ENCODE measurements at regions not wholly inside any gene's neighbourhood (a gene's known extent, or its start where the extent isn't known, plus 50 kb on each side); places are given as distances from the start of the nearest gene placed in this dataset.

DNA sequence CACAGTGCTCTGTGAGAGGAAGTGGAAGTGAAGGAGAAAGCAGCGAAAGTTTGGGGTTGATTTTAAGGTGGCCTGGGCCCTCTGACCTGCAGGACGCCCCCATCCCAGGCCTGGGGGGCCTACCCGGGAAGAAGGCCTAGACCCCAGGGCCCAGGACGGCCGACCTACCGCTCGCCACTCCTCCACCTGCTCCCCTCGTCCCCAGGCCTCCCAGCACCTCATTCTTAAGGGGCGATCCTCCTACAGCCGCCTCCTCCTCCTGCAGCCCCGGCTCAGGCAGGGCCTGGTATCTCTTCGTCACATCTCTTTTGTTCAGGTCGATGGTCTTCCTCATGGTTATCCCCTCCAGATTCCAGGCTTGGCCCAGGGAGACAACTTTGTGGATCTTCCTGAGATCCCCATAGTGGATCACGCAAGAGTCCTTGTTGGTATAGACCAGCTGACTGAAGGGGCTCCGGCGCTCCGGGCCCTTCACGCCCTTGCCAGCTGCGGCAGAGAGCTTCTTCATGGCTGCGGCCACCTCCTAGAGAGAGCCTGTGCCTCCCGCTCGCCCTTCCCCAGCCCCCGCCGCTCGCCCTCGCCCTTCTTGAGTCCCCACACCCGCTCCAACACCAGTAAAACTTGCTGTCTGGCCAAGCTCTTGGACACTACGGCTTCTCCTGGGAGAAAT lies 117.5 kb downstream of the OR13A1 start:
- no peaks in the 10 kb centered on the region for H3K9me3 Mint-ChIP-seq

DNA sequence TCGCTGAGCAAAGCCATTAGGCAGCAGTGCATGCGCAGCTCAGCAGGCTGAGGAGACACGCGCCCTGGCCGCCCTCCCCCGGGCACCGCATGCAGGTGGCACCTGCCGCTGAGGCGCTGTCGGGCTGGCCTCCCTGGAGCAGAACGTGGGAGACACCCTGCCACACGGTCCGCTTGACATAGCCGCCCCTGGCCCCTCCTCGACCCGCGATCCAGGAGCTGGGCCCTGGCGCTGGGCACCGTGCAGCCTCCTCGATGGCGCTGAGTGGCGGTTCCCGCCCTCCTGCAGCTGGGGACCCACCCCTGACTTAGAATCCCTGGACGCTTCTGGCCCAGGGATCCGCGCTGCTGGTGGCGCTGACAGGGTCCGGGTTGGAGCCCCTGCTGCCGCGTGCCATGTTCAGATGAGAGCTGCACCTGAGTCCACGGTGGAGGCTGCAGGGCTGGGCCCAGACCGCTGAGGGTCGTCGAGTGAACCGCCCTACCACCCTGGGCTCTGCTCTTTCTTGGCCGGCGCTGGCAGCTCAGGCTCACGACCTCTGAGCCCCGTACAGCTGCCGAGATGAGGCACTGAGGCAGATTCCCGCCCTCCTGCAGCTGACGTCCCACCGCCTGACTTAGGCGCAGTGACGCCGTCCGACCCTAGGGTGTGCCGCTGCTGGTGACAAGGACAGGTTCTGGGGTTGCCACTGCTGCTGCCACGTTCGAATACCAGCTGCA lies 116.8 kb downstream of the OR13A1 start:
- H3K4me2 ChIP-seq = no peak overlapping the region
- ATAC-seq = peak; percentile 70
- no peaks in the 10 kb centered on the region for H3K9me2 ChIP-seq (ENCODE audit: insufficient read depth)
- Mint-ChIP-seq H3K9me3 (no peaks in the 10 kb centered on the region), H3K4me3 (no peak overlapping the region), H3K4me1 (no peaks in the 10 kb centered on the region; the same call in 2 of the 3 replicates), H3K27me3 (ENCODE audit: insufficient read depth, low read depth, poor library complexity) (no peaks in the 10 kb centered on the region), H3K27ac (no peak overlapping the region), H3K36me3 (ENCODE audit: low read depth) (no peaks in the 10 kb centered on the region)
- no peaks in the 10 kb centered on the region for H3K36me3 ChIP-seq (ENCODE audit: insufficient read depth)
- DNase-seq (ENCODE audit: low spot score) = peak; percentile 10
- H3K4me3 ChIP-seq = no peak overlapping the region
- H2AFZ ChIP-seq = peak overlapping the region; percentile 78
- H3K27me3 ChIP-seq (ENCODE audit: insufficient read depth) = no peaks in the 10 kb centered on the region
- no peak overlapping the region for H3K27ac ChIP-seq (ENCODE audit: low read depth)
- no peaks in the 10 kb centered on the region for H3K79me2 ChIP-seq (replicated peaks; ENCODE audit: insufficient read depth)
- no peaks in the 10 kb centered on the region for H3F3A ChIP-seq (replicated peaks; ENCODE audit: low read depth)
- H3K4me1 ChIP-seq (ENCODE audit: insufficient read depth) = no peaks in the 10 kb centered on the region
- no peaks in the 10 kb centered on the region for H4K20me1 ChIP-seq (replicated peaks; ENCODE audit: insufficient read depth)
- TF ChIP-seq STAT1 (IDR thresholded peaks at IDR 0.05; ENCODE audit: unreplicated experiment) = no peak
- TF ChIP-seq, protein P1, sequence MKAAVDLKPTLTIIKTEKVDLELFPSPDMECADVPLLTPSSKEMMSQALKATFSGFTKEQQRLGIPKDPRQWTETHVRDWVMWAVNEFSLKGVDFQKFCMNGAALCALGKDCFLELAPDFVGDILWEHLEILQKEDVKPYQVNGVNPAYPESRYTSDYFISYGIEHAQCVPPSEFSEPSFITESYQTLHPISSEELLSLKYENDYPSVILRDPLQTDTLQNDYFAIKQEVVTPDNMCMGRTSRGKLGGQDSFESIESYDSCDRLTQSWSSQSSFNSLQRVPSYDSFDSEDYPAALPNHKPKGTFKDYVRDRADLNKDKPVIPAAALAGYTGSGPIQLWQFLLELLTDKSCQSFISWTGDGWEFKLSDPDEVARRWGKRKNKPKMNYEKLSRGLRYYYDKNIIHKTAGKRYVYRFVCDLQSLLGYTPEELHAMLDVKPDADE (IDR thresholded peaks at IDR 0.05) = no peak
- TF ChIP-seq, protein P2, sequence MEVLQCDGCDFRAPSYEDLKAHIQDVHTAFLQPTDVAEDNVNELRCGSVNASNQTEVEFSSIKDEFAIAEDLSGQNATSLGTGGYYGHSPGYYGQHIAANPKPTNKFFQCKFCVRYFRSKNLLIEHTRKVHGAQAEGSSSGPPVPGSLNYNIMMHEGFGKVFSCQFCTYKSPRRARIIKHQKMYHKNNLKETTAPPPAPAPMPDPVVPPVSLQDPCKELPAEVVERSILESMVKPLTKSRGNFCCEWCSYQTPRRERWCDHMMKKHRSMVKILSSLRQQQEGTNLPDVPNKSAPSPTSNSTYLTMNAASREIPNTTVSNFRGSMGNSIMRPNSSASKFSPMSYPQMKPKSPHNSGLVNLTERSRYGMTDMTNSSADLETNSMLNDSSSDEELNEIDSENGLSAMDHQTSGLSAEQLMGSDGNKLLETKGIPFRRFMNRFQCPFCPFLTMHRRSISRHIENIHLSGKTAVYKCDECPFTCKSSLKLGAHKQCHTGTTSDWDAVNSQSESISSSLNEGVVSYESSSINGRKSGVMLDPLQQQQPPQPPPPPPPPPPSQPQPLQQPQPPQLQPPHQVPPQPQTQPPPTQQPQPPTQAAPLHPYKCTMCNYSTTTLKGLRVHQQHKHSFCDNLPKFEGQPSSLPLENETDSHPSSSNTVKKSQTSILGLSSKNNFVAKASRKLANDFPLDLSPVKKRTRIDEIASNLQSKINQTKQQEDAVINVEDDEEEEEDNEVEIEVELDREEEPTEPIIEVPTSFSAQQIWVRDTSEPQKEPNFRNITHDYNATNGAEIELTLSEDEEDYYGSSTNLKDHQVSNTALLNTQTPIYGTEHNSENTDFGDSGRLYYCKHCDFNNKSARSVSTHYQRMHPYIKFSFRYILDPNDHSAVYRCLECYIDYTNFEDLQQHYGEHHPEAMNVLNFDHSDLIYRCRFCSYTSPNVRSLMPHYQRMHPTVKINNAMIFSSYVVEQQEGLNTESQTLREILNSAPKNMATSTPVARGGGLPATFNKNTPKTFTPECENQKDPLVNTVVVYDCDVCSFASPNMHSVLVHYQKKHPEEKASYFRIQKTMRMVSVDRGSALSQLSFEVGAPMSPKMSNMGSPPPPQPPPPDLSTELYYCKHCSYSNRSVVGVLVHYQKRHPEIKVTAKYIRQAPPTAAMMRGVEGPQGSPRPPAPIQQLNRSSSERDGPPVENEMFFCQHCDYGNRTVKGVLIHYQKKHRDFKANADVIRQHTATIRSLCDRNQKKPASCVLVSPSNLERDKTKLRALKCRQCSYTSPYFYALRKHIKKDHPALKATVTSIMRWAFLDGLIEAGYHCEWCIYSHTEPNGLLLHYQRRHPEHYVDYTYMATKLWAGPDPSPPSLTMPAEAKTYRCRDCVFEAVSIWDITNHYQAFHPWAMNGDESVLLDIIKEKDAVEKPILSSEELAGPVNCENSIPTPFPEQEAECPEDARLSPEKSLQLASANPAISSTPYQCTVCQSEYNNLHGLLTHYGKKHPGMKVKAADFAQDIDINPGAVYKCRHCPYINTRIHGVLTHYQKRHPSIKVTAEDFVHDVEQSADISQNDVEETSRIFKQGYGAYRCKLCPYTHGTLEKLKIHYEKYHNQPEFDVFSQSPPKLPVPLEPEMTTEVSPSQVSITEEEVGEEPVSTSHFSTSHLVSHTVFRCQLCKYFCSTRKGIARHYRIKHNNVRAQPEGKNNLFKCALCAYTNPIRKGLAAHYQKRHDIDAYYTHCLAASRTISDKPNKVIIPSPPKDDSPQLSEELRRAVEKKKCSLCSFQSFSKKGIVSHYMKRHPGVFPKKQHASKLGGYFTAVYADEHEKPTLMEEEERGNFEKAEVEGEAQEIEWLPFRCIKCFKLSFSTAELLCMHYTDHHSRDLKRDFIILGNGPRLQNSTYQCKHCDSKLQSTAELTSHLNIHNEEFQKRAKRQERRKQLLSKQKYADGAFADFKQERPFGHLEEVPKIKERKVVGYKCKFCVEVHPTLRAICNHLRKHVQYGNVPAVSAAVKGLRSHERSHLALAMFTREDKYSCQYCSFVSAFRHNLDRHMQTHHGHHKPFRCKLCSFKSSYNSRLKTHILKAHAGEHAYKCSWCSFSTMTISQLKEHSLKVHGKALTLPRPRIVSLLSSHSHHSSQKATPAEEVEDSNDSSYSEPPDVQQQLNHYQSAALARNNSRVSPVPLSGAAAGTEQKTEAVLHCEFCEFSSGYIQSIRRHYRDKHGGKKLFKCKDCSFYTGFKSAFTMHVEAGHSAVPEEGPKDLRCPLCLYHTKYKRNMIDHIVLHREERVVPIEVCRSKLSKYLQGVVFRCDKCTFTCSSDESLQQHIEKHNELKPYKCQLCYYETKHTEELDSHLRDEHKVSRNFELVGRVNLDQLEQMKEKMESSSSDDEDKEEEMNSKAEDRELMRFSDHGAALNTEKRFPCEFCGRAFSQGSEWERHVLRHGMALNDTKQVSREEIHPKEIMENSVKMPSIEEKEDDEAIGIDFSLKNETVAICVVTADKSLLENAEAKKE (CRISPR knock-in tag; IDR thresholded peaks at IDR 0.05) = no peak

More for the DNA sequence above, 117.5 kb downstream of the OR13A1 start:
- no peaks in the 10 kb centered on the region for H3K36me3 Mint-ChIP-seq (ENCODE audit: low read depth)
- H3K79me2 ChIP-seq (replicated peaks; ENCODE audit: insufficient read depth) = no peaks in the 10 kb centered on the region
- peak overlapping the region; percentile 78 for H2AFZ ChIP-seq
- H3K4me3 ChIP-seq = no peak overlapping the region
- no peaks in the 10 kb centered on the region for H3K4me1 ChIP-seq (ENCODE audit: insufficient read depth)
- H3K36me3 ChIP-seq (ENCODE audit: insufficient read depth) = no peaks in the 10 kb centered on the region
- TF ChIP-seq, protein P3, sequence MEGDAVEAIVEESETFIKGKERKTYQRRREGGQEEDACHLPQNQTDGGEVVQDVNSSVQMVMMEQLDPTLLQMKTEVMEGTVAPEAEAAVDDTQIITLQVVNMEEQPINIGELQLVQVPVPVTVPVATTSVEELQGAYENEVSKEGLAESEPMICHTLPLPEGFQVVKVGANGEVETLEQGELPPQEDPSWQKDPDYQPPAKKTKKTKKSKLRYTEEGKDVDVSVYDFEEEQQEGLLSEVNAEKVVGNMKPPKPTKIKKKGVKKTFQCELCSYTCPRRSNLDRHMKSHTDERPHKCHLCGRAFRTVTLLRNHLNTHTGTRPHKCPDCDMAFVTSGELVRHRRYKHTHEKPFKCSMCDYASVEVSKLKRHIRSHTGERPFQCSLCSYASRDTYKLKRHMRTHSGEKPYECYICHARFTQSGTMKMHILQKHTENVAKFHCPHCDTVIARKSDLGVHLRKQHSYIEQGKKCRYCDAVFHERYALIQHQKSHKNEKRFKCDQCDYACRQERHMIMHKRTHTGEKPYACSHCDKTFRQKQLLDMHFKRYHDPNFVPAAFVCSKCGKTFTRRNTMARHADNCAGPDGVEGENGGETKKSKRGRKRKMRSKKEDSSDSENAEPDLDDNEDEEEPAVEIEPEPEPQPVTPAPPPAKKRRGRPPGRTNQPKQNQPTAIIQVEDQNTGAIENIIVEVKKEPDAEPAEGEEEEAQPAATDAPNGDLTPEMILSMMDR (conservative IDR thresholded peaks at IDR 0.05; ENCODE audit: low read depth in 2 of 2) = no peak
- TF ChIP-seq STAT1 (IDR thresholded peaks at IDR 0.05; ENCODE audit: unreplicated experiment) (no peak), ZNF114 (CRISPR knock-in tag; IDR thresholded peaks at IDR 0.05) (no peak)
- TF ChIP-seq, protein P1 (IDR thresholded peaks at IDR 0.05) = no peak
- H3K4me1 Mint-ChIP-seq = no peaks in the 10 kb centered on the region; the same call in 2 of the 3 replicates
- H3F3A ChIP-seq (replicated peaks; ENCODE audit: low read depth) = no peaks in the 10 kb centered on the region
- H3K27me3 ChIP-seq (ENCODE audit: insufficient read depth) = no peaks in the 10 kb centered on the region
- H3K27ac ChIP-seq (ENCODE audit: low read depth) = no peak overlapping the region
- no peak overlapping the region for H3K27ac Mint-ChIP-seq
- no peaks in the 10 kb centered on the region for H3K27me3 Mint-ChIP-seq (ENCODE audit: insufficient read depth, low read depth, poor library complexity)
- DNase-seq (ENCODE audit: low spot score) = no peak
- H4K20me1 ChIP-seq (replicated peaks; ENCODE audit: insufficient read depth) = no peaks in the 10 kb centered on the region
- peak; percentile 30 for ATAC-seq
- H3K4me3 Mint-ChIP-seq = no peak overlapping the region
- H3K4me2 ChIP-seq = no peak overlapping the region
- H3K9me2 ChIP-seq (ENCODE audit: insufficient read depth) = no peaks in the 10 kb centered on the region
